ENCODE measurements at regions not wholly inside any gene's neighbourhood (a gene's known extent, or its start where the extent isn't known, plus 50 kb on each side); places are given as distances from the start of the nearest gene placed in this dataset.
A peak's percentile ranks its signal among the peaks of the same experiment; 100 is the strongest.

DNA sequence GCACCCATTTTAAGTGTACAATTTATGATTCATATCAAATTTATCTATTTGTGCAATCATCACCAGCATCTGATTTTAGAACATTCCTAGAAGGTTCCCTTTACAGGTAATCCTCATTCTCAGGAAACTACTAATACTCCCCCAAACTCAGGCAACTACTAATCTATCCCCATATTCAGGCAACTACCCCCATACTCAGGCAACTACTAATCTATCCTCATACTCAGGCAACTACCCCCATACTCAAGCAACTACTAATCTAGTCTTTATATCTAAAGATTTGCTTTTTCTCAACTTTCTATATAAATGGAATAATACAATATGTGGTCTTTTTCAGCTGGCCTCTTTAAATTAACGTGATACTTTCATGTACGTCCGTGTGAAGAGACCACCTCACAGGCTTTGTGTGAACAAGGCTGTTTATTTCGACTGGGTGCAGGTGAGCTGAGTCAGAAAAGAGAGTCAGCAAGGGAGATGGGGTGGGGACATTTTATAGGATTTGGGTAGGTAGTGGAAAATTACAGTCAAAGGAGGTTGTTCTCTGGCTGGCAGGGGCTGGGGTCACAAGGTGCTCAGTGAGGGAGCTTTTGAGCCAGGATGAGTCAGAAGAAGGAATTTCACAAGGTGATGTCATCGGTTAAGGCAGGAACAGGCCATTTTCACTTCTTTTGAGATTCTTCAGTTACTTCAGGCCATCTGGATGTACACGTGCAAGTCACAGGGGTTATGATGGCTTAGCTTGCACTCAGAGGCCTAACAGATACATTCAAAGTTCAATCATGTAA, 1444.5 kb upstream of the CADM2 start:
- no peak for DNase-seq (ENCODE audit: low spot score)

GRCh38 chr3:83515123-83515522, 1443.7 kb upstream of the CADM2 start:
- no peak for DNase-seq (ENCODE audit: low spot score)

GRCh38 chr3:83523470-83524073, 1435.2 kb upstream of the CADM2 start:
- DNase-seq (ENCODE audit: low spot score), result peak; percentile 54

- no peak for DNase-seq (ENCODE audit: low spot score)
These were observed 1433.9 kb upstream of the CADM2 start for GRCh38 chr3:83524901-83525300.

GRCh38 chr3:83559082-83559481, 1399.7 kb upstream of the CADM2 start:
- no peak for DNase-seq (ENCODE audit: low spot score)

DNA sequence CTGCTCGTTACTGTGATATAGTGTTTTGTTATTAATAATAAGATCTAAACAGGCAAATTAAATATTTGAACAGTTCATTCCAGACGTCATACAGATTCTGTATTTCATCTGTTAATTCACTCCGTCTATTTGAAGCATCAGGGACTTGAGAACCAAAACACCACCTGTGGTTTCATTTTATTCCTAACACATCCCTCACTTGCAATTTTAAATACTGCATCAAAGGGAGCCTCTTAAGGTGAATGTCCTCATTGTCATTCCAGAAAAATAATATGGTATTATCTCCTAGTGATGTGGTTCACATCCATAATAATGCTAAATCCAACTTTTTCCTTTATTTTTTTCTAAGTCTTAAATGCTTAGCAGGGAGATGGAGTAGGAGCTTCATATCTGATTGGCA, 1390.9 kb upstream of the CADM2 start:
- DNase-seq (ENCODE audit: low spot score), result no peak

DNA sequence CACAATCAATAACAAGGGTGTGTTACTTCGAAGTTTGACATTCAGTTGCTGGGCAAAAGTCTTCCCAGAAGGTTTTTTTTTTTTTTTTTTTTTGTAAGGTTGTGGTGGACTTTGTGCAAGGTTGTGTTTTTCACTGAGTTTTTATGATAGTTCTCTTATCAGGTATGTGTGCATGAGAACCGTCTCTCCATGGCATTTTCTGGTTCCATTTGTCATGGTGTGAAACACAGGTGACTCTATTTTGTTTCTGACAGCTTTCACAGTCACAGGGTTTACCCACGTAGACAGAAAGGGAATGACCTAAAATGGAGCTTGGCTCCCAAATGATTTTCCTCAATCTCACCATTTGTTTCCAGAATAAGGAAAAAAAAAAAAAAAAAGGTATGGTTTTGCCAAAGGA, 1377.2 kb upstream of the CADM2 start:
- DNase-seq (ENCODE audit: low spot score), result no peak

GRCh38 chr3:83601704-83602103, 1357.1 kb upstream of the CADM2 start:
- no peak for DNase-seq (ENCODE audit: low spot score)

- no peak for DNase-seq (ENCODE audit: low spot score)
These were observed 1336.3 kb upstream of the CADM2 start for GRCh38 chr3:83622526-83622925.

DNA sequence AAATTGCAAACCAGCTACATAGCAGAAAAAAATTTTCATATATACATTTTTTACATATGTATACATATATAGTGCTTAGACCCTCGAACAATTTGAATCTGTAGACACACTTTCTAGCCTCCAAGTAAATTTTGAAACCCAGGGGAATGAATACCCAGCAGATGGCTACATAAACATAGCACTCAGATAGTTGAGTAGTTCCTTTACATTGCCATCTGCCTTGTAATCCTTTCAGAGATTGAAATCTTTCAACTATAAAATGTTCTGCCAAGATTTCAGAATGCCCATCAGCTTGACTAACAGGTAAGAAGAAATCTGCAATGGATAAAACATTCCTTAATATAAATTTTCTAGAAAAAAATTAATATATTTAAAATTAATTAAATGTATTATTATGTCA, 1333.5 kb upstream of the CADM2 start:
- DNase-seq (ENCODE audit: low spot score), result no peak

DNA sequence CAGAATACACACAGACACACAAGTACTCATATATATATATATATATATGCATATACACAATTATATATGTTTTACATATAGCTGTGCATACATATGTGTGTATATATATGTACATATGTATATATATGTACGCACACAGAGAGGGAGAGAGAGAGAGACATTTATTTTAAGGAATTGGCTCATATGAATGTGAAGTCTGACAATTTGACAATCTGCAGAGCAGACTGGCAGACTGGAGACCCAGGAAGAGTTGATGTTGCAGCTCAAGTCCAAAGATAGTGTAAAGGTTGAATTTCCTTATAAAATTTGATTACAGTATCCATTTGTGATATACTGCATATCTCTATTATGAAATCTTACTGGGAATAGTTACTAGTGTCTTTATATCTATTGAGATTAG, 1330.3 kb upstream of the CADM2 start:
- no peak for DNase-seq (ENCODE audit: low spot score)

DNA sequence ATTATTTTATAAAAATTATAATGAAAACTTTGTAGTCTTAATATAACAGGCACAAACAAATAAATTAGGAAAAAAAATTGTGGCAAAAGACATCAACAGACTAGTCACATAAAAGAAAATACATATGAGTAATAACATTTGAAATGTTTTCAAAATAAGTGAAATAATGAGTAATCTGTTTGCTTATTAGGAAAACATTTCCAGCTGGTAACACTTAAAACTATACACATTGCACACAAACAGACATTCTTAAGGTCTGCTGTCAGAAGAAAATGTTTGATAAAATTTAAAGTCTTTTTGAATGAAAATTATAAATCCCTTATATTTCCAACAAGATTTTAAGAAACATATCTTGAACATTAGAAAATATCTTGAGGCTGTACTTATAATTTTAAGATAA, 1326.3 kb upstream of the CADM2 start:
- no peak for DNase-seq (ENCODE audit: low spot score)

DNA sequence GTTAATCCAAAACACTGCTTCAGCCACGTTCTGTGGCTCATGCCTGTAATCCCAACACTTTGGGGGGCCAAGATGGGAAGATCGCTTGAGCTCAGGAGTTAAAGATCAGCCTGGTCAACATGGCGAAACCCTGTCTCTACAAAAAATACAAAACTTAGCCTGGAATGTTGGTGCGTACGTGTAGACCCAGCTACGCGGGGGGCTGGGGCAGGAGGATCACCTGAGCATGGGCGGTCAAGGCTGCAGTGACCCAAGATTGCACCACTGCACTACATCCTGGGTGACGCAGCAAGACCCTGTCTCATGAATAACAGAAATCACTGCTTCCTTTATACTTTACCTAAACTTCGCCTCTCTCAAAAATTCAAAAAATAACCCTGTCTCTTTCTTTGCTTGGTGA, 1325.0 kb upstream of the CADM2 start:
- no peak for DNase-seq (ENCODE audit: low spot score)

DNA sequence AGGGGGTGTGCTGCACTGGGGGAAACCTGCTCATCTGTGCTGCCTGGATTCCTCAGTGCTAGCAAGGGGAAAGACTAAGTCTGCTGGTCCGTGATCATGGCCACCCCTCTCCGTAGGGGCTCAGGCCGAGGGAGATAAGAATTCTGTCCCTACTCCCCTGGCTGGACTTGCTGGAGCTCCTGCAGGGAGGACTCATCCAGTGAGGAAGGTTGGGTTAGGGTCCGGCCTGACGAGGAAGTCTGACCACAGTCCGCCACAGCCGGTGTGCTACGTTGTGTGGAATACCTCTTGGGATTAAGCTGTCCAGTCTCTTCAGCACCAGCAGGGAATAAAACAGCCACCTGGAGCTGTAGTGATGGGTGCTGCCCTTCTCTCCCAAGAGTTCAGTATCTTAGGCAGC, 1309.1 kb upstream of the CADM2 start:
- no peak for DNase-seq (ENCODE audit: low spot score)

DNA sequence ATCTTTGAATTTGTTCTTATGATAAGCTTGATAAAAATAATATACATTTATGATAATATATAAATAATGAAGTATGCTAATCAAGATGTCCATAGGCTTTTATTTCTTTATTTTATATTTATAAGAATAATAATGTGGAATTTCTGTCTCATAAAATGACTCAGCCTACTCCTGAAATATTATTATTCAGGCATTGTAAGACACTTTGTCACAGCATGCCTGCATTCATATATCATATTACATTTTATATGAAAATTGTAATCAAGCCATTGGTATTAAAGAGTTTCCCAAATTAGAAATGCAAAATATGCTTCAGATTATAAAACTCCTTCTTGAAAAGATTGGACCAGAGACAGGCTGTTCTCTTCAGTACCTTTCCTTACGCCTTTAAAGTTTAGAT, 1303.7 kb upstream of the CADM2 start:
- DNase-seq (ENCODE audit: low spot score), result no peak

DNA sequence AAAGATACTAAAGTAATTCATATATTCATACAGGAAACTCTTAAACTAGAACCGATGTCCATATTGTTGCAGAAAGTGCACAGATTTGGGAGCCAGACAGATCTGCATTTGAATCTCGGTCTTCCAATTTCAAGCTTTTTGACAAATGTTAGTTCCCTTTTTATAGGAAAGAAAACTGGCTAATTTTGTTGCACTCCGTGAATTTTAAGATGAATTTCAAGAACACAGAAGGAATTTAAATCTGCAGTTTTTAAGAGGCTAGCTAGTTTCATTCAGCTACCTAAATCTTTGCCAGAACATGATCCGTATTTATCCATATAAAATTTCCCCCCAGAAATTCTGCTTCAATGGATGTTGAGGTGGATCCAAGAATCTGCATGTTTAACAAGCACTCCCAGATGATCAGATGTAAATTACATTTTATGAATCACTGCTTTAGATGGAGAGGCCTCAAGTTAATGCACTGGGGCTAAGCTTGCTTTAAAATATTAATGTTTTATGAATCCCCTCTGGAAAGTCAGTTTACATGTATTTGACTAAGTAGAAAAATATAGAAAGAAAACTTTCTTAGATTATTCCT, 1296.3 kb upstream of the CADM2 start:
- no peak for DNase-seq (ENCODE audit: low spot score)

DNA sequence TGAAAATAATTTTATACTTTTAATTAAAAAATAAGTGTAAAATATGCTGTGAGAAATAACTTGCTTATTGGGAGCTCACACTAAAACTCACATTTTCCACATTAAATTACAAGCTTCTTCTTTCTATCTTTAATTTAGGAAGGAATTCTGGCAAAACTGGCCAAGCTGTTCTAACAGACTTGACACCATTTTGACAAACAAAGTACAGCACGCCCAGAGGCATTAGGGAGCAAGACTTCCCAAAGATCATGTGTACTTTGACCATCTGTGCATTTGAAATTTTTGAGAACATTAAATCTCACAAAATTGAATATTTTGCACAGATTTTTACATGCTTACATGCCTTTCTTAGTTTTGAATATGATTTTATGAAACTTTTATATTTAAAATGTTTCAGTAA, 1288.4 kb upstream of the CADM2 start:
- no peak for DNase-seq (ENCODE audit: low spot score)

- DNase-seq (ENCODE audit: low spot score), result no peak
These were observed 1274.7 kb upstream of the CADM2 start for GRCh38 chr3:83683937-83684598.

DNA sequence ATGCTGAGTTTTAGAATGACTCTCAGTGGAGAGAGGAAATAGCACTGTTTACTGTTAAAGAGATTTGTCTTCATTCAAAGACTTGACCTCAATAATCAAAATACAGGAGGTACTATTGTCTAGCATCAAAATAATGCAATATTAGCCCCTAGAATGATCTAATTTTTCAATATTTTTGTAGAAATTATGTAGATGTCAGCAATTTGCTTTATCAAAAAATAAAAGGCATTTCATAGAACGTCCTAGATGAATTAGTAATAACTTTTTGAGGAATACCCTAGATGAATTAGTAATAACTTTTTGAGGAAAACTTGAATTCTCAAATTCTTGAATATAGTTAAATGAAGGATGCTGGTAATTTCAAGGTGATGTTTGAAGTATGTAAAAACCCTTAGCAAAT, 1252.1 kb upstream of the CADM2 start:
- DNase-seq (ENCODE audit: low spot score), result no peak

DNA sequence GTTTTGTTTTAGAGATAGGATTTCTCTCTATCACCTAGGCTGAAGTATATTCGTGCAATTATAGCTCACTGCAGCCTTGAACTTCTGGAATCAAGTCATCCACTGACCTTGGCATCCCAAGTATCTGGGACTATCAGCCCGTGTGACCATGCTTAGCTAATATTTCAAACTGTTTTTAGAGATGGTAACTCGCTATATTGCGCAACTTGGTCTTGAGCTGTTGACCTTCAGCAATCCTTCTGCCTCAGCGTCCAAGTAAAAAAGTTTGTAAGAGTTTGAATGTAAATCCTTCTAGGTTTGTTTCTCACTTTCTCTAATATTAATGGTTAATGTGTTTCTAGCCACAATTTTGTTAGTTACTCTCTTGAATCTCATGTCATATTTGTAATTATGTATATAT, 1243.5 kb upstream of the CADM2 start:
- DNase-seq (ENCODE audit: low spot score), result no peak

DNA sequence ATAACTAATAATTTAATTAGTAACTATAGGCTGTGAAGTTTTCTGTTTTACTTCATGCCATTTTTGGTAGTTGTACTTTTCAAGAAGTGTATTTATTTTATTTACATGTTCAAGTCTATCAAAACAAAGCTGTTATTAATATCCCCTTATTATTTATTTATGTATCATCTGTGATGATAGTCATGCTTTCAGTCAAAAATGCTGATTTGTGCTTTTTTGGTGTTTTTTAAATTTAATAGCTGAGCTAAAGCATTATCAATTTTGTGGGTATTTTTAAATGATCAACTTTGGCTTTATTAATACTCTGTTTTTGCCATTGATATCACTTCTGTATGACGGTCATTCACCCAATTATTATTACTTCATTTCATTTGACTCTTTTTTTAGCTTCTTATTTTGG, 1229.2 kb upstream of the CADM2 start:
- no peak for DNase-seq (ENCODE audit: low spot score)

GRCh38 chr3:83734656-83735055, 1224.1 kb upstream of the CADM2 start:
- no peak for DNase-seq (ENCODE audit: low spot score)

GRCh38 chr3:83738202-83738601, 1220.6 kb upstream of the CADM2 start:
- DNase-seq (ENCODE audit: low spot score), result no peak

Data from NAMALWA (cell line).